Right atrium auricular region (tissue), 2 donors: ENCODE measurements at regions not wholly inside any gene's neighbourhood (a gene's known extent, or its start where the extent isn't known, plus 50 kb on each side); places are given as distances from the start of the nearest gene placed in this dataset.

Source experiments
- DNase-seq: peaks from one replicate; pipeline ENCODE4 v3.0.0-alpha.2; 2019; ENCODE audit warnings: low spot score
- H3K27ac ChIP-seq, 2 donors: fragments of 200-600 bp; sonication (generic); 1 replicate in 1 of 2; 2 replicates in 1 of 2; pipeline ENCODE4 v1.5.1; 2016 to 2019
- H3K27me3 ChIP-seq, 2 donors: fragments of 200-600 bp; sonication (generic); one replicate each; pipeline versions ENCODE4 v1.5.1 to v1.6.0; 2017 to 2019
- H3K36me3 ChIP-seq: fragments of 200-600 bp; sonication (generic); one replicate; pipeline ENCODE4 v1.5.1; 2016
- H3K4me1 ChIP-seq, 2 donors: fragments of 200-600 bp; sonication (generic); one replicate each; pipeline versions ENCODE4 v1.5.1 to v1.6.0; 2017 to 2019
- H3K4me3 ChIP-seq, 2 donors: fragments of 200-600 bp; sonication (generic); 1 replicate in 1 of 2; 2 replicates in 1 of 2; pipeline ENCODE4 v1.5.1; 2017 to 2019; ENCODE audit warnings: mild to moderate bottlenecking in 1 of 2, moderate library complexity in 1 of 2
- H3K9me3 ChIP-seq, 2 donors: fragments of 200-600 bp; sonication (generic); one replicate each; pipeline ENCODE4 v1.5.1; 2019
- TF ChIP-seq, protein P1 (sequence below), 2 donors: fragments of 200-600 bp; sonication (generic); IDR thresholded peaks; one replicate each; pipeline ENCODE4 v1.5.1; 2019; ENCODE audit warnings: antibody characterized with exemption in 2 of 2

DNA sequence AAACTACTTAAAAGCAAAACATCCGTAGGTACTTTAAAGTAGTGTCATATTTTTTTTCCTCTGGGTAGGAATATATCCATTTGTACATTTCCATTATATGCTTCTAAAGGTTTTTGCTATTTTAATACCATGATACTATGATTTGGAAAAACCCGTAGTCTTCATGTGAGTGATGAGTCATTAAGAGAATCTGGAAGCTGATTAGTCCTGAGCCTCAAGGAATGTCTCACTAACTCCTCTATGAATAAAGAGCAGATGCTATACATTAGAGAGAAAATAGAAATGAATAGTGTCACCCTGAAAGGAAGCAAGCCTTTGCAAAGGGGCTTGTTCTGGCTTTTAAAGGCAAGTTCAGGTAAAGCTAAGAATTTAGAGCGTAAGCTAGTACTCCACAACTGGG, 432.1 kb downstream of the CCDC91 start:
- Histone ChIP-seq H3K9me3 (no peaks in the 10 kb centered on the region), H3K4me1 (no peaks in the 10 kb centered on the region), H3K27ac (no peak overlapping the region), H3K27me3 (no peaks in the 10 kb centered on the region), H3K36me3 (no peaks in the 10 kb centered on the region), H3K4me3 (no peak overlapping the region)
- no peak for DNase-seq
- TF ChIP-seq, protein P1, sequence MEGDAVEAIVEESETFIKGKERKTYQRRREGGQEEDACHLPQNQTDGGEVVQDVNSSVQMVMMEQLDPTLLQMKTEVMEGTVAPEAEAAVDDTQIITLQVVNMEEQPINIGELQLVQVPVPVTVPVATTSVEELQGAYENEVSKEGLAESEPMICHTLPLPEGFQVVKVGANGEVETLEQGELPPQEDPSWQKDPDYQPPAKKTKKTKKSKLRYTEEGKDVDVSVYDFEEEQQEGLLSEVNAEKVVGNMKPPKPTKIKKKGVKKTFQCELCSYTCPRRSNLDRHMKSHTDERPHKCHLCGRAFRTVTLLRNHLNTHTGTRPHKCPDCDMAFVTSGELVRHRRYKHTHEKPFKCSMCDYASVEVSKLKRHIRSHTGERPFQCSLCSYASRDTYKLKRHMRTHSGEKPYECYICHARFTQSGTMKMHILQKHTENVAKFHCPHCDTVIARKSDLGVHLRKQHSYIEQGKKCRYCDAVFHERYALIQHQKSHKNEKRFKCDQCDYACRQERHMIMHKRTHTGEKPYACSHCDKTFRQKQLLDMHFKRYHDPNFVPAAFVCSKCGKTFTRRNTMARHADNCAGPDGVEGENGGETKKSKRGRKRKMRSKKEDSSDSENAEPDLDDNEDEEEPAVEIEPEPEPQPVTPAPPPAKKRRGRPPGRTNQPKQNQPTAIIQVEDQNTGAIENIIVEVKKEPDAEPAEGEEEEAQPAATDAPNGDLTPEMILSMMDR (IDR thresholded peaks at IDR 0.05) = no peak

DNA sequence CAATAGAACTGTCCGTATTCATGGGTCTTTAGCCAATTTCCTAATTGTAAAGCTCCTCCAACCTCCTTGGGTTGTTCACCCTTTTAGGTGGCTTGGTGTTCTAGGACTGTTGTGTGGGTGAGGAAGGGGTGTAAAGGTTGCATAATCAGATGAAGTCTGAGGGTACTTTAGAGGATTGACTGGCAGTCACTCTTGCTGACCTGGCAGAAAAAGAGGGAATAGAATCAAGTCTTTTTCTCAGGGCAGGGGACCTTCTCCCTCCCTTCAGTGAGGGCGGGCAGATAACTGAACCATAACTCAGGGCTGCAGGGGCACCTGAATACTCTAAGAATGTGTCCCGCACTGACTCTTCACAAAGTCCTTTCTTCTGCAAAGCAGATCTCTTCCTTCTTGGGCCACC, 436.2 kb downstream of the CCDC91 start:
- no peak for DNase-seq
- Histone ChIP-seq H3K27ac (no peak overlapping the region), H3K4me3 (no peak overlapping the region), H3K9me3 (no peaks in the 10 kb centered on the region), H3K4me1 (no peaks in the 10 kb centered on the region), H3K27me3 (no peaks in the 10 kb centered on the region), H3K36me3 (no peaks in the 10 kb centered on the region)
- TF ChIP-seq, protein P1 (IDR thresholded peaks at IDR 0.05) = no peak

DNA sequence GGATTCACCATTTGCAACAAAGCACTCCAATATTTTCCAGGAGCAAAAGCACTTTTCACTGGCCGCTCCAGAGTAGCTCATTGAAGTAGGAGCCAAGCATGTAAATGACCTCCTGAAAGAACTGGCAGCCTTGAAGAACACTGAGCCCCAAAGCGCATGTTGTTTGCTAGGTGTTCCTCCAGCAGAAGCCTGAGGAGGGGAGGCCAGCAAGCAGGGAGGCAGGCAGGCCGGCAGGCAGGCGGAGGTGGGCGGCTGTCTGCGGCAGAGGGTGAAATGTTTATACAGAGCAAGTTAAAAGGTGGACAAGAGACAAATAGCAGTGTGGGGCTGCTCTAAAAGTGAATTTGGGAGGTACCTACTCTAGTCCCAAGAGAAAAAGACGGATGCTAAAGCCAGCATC, 439.4 kb downstream of the CCDC91 start:
- Histone ChIP-seq H3K27me3 (no peaks in the 10 kb centered on the region), H3K4me1 (no peaks in the 10 kb centered on the region), H3K9me3 (no peaks in the 10 kb centered on the region), H3K36me3 (no peaks in the 10 kb centered on the region), H3K27ac (no peak overlapping the region), H3K4me3 (no peak overlapping the region)
- TF ChIP-seq, protein P1 (IDR thresholded peaks at IDR 0.05) = no peak
- no peak for DNase-seq

DNA sequence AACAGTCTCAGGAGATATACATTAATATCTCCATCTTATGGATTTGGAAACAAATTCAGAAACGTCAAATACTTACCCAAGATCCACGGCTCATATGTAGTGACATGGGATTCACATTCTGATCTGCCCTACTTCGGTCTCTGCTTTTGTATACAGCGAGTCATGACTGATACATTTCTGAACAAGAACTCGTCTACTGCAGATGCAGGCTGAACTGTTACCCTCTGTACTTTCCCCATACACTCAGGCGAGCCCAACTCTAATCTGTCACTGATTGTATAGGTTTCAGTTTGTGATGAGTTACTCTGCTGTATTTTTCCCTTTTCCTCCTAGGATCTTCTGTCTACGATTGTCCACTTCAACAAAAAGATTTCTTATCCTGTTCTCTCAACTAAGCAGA, 441.6 kb downstream of the CCDC91 start:
- Histone ChIP-seq H3K4me3 (no peak overlapping the region), H3K4me1 (no peaks in the 10 kb centered on the region), H3K9me3 (no peaks in the 10 kb centered on the region), H3K36me3 (no peaks in the 10 kb centered on the region), H3K27ac (no peak overlapping the region), H3K27me3 (no peaks in the 10 kb centered on the region)
- TF ChIP-seq, protein P1 (IDR thresholded peaks at IDR 0.05) = no peak
- no peak for DNase-seq

DNA sequence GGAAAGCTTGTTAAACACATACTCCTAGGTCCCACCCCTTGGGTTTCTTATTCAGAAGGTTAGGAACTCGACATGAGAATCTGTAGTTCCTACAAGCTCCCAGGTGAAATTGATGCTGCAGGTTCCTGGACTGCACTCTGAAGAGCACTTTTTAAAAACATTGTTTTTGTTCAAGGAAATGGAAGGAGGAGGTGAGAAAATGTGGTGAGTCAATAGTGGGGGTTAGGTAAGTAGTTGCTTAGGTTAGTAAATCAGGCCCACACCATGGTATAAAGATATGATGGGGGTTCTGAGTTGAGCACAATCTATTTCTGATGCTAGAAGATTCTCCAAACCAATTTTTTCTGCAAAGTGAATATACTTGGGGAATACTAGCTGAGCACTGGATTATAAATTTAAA, 450.3 kb downstream of the CCDC91 start:
- no peaks in the 10 kb centered on the region for H3K4me1 ChIP-seq
- H3K36me3 ChIP-seq = no peaks in the 10 kb centered on the region
- H3K27ac ChIP-seq = no peak overlapping the region
- H3K27me3 ChIP-seq = no peaks in the 10 kb centered on the region
- DNase-seq = no peak
- TF ChIP-seq, protein P1 (IDR thresholded peaks at IDR 0.05) = no peak
- no peak overlapping the region for H3K4me3 ChIP-seq
- no peaks in the 10 kb centered on the region for H3K9me3 ChIP-seq

DNA sequence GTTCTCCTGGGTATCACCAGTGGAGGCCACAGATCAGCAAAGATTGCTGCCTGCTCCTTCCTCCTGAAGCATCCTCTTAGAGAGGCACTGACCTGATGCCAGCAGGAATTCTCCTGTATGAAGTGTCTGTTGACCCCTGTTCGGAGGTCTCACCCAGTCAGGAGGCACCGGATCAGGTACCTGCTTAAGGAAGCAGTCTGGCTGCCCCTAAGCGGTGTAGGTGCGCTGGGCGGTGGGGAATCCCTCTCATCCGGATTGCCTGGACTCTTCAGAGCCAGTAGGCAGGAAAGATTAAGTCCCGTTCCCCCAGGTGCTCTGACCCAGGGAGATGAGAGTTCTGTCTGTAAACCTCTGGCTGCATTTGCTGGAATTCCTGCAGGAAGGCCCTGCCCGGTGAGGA, 455.2 kb downstream of the CCDC91 start:
- TF ChIP-seq, protein P1 (IDR thresholded peaks at IDR 0.05) = no peak
- DNase-seq = no peak
- H3K27ac ChIP-seq = no peak overlapping the region

More for the DNA sequence above, 455.2 kb downstream of the CCDC91 start:
- no peaks in the 10 kb centered on the region for H3K9me3 ChIP-seq
- H3K4me3 ChIP-seq = no peak overlapping the region
- H3K36me3 ChIP-seq = no peaks in the 10 kb centered on the region
- no peaks in the 10 kb centered on the region for H3K4me1 ChIP-seq
- H3K27me3 ChIP-seq = no peaks in the 10 kb centered on the region
